ENCODE measurements at regions not wholly inside any gene's neighbourhood (a gene's known extent, or its start where the extent isn't known, plus 50 kb on each side); places are given as distances from the start of the nearest gene placed in this dataset.

- in situ Hi-C loops (cut with MboI; ENCODE audit: low sequenced_read_pairs), result no loop called here
Measured at GRCh38 chr1:55574691-55575225, 359.6 kb upstream of the USP24 start.

GRCh38 chr1:55572878-55573734 lies 357.9 kb upstream of the USP24 start:
- in situ Hi-C loops (cut with MboI; ENCODE audit: low sequenced_read_pairs), result no loop called here

GRCh38 chr1:55571767-55572166 lies 356.6 kb upstream of the USP24 start:
- in situ Hi-C loops (cut with MboI; ENCODE audit: low sequenced_read_pairs), result no loop called here

- in situ Hi-C loops (cut with MboI; ENCODE audit: low sequenced_read_pairs), result no loop called here
Measured at GRCh38 chr1:55569417-55569816, 354.3 kb upstream of the USP24 start.

GRCh38 chr1:55568732-55569131 lies 353.6 kb upstream of the USP24 start:
- in situ Hi-C loops (cut with MboI; ENCODE audit: low sequenced_read_pairs), result no loop called here

GRCh38 chr1:55560266-55560665 lies 345.1 kb upstream of the USP24 start:
- in situ Hi-C loops (cut with MboI; ENCODE audit: low sequenced_read_pairs), result no loop called here

GRCh38 chr1:55559842-55560241 lies 344.7 kb upstream of the USP24 start:
- in situ Hi-C loops (cut with MboI; ENCODE audit: low sequenced_read_pairs), result no loop called here

- in situ Hi-C loops (cut with MboI; ENCODE audit: low sequenced_read_pairs), result no loop called here
Measured at GRCh38 chr1:55559161-55559611, 344.0 kb upstream of the USP24 start.

DNA sequence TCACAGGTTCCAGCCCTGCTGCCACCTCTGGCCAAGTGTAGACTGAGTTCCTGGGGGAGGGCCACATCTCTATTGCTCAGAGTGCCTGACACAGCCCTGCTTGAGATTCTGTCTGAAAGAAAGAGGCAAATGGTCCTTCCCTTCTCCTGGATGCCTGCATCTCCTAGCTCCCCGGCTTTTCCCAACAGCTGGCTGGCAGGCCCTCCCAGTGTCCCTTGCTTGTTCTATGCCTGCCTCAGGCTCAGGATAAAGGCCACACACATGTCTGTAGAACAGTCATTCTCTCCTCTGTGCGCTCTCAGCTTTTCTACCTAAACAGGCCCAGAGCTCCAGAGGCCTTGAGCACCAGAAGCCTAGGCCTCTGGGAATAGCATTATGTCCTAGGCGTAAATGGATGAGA lies 343.4 kb upstream of the USP24 start:
- in situ Hi-C loops (cut with MboI; ENCODE audit: low sequenced_read_pairs), result no loop called here

DNA sequence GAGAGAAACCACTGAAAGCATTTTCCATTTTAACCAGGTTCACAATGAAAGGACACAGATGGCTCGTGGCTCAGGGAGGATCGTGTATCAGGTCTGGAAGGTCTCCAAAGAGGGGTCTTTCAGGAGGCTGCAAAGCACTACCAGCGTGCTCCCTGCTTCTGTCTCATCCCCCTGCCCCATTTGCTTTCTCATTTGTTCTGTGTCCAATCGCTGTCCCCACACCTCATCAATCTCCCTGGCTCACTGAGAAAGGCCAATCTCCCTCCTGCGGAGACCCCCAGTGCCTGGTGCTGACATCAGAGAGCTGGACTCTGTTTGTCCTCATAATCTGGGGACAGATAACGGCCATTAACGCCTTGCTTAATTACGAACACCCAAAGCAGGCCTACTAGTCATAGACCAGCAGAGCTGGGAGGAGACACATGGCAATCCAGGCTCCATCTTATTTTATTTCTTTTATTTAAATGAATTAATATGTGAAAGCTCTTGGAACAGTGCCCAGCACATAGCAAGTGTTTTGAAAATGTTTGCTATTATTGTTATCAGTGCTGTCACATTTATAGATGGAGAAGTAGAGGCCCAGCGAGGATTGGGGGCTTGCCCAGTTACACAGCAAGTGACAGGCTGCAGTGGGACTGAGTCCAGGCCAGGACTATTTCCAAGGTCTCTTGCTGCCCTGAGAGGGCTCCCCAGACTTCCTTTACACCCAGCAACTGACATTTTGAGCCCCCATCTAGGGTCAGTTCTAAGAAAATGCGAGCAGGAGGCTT lies 341.0 kb upstream of the USP24 start:
- in situ Hi-C loops (cut with MboI; ENCODE audit: low sequenced_read_pairs), result no loop called here

DNA sequence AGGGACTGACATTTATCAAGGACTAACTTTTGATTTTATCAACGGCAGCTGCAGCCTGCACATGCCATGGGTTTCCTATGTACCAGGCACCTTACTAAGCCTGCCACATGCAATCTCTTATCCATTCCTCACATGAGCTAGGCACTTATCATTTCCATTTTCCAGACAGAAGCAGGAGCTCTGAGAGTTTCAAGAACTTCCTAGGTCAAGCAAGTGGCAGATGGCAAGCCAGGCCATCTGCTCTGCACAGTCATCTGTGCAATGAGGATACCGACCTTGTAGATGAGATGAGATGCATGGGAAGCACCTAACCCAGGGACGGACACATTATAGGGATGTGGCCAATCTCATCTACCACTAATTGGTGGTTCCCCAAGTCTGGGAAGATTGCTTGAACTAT lies 339.4 kb upstream of the USP24 start:
- in situ Hi-C loops (cut with MboI; ENCODE audit: low sequenced_read_pairs), result no loop called here

DNA sequence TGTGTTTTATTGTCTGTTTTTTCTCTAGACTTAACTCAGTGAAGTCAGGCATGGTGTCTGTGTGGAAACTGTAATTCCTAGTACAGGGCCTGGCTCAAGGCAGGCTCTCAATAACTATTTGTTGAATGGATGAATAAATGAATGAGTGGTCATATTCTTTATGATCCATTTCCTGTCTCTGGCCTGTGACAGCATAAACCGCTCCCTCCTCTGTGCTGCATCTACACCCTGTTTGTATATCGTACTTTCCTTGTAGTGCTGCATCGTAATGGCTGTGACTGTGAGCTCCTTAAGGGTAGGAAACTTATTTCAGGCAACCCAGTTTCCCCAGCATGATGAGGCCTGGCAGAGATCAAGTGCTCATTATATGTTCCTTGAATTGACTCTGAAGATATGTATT lies 337.5 kb upstream of the USP24 start:
- in situ Hi-C loops (cut with MboI; ENCODE audit: low sequenced_read_pairs), result no loop called here

- in situ Hi-C loops (cut with MboI; ENCODE audit: low sequenced_read_pairs), result no loop called here
Measured at GRCh38 chr1:55547405-55547804, 332.2 kb upstream of the USP24 start.

DNA sequence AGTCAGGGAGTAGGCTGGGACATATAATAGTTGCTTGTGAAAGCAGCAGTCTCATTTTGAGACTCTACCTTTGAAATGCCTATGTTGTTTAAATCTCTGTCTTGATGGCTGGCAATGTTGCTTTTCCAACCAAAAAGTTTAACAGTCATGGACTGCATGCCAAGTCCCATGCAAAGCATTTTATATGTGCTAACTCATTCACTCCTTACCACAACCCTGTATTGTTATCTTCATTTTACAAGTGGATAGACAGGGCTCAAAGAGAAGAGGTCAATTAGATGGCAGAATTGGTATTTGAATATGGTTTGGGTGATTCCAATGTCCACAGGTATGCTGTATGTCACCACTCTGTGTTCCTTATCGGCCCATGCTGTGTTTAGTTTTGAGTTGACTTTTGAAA lies 331.4 kb upstream of the USP24 start:
- in situ Hi-C loops (cut with MboI; ENCODE audit: low sequenced_read_pairs), result no loop called here

DNA sequence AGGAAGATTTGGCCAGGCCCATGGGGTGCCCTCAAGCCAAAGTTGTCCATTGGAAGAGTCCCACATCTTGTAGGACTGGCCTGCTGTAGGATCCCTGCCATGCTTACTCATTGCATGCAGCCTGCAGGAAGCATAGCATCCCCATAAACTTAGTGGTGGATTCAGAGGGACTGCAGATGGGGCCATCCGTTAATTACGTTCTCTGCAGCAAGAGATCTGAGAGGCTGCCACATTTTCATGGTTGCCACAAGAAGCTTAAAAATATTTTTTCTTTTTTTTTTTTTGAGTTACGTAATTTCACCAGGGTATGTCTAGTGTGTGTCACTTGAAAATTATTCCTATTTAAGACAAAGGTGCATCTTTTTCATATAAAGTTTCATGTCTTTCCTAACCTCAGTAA lies 329.7 kb upstream of the USP24 start:
- in situ Hi-C loops (cut with MboI; ENCODE audit: low sequenced_read_pairs), result no loop called here

DNA sequence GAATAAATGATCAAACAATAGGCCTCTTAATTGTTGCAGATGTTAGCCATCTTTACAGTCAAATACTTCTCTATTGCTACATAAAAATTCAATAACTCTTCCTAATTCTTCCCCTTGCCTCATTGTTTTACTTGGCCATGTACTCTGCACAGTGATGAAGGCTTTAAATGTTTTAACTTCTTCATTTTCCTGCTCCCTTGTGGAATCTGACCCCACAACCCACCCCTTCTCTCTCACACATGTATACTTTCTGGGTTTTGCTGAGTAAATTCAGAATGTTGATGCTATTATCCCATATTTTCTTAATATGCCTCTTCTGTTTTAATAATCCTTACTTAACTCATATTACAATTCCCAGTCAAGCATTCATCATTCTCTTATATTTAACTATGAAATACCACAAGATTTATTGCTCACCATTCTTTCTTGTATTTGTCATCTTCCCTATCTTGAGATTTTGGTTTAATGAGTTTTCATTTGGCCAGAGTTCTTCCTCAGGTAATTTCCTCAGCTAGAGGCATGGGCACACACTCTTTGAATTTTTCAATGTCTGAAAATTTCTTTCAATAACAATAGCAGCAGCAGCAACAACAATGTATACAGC lies 327.8 kb upstream of the USP24 start:
- in situ Hi-C loops (cut with MboI; ENCODE audit: low sequenced_read_pairs), result no loop called here

GRCh38 chr1:55541296-55541695 lies 326.1 kb upstream of the USP24 start:
- in situ Hi-C loops (cut with MboI; ENCODE audit: low sequenced_read_pairs), result no loop called here

DNA sequence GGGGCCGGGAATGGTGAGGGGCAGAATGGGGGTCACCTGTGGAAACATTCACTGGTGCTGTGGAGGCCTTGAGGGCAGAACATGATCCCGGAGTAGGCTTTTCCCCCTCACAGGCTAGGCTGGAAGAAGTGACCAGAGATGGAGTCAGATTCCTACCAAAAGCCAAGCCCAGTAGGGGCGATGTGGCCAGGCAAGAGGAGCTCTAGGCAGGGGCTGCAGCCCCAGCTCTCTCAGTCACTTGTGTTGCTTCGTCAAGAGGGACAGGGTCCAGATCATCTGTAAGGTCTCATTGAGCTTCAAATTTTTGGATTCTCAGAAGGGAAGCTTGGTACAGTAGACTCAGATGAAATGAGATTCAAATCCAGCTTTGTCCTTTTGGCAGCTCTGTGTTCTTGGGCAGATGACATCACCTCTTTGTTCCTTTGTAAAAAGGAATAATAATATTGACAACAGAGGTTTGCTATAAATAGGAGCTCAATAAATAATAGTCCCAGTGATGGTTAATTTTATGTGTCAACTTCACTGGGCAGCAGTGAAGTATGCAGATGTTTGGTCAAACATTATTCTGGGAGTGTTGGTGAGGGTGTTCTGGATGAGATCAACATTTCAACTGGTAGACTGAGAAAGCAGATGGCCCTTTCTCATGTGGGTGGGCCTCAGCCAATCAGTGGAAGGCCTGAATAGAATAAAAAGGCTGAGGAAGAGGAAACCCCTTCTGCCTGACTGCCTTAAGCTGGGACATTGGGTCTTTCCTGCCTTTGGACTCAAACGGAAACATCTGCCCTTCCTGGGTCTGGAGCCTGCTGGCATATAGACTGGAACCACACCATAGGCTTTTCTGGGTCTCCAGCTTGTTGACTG lies 324.7 kb upstream of the USP24 start:
- in situ Hi-C loops (cut with MboI; ENCODE audit: low sequenced_read_pairs), result no loop called here

- in situ Hi-C loops (cut with MboI; ENCODE audit: low sequenced_read_pairs), result no loop called here
Measured at GRCh38 chr1:55538428-55538827, 323.3 kb upstream of the USP24 start.

DNA sequence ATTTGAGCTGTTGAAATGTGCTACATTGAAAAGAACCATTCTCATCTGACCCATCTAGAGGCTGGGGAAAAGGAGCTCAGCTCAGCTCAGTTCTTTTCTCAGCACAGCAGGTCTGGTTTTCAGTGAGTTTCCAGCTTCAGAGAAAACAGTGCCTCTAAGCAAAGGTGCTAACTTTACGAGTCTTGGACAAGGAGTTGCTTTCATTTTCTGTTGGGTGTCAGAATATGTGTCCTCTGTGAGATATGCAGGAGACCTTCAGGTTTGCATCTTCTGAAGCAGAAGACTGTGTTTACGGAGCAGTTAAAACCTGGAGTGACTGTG lies 321.3 kb upstream of the USP24 start:
- in situ Hi-C loops (cut with MboI; ENCODE audit: low sequenced_read_pairs), result no loop called here
